Epidermal melanocyte (primary cell): ENCODE measurements at regions not wholly inside any gene's neighbourhood (a gene's known extent, or its start where the extent isn't known, plus 50 kb on each side); places are given as distances from the start of the nearest gene placed in this dataset.

ENCODE experiments used
- DNase-seq: peaks from one replicate; pipeline ENCODE4 v3.0.0; 2011; ENCODE audit warnings: low spot score; ENCODE audit not compliant: insufficient read length

- no peak for DNase-seq
These were observed 1490.2 kb upstream of the SLC39A10 start for GRCh38 chr2:194166818-194167217.

DNA sequence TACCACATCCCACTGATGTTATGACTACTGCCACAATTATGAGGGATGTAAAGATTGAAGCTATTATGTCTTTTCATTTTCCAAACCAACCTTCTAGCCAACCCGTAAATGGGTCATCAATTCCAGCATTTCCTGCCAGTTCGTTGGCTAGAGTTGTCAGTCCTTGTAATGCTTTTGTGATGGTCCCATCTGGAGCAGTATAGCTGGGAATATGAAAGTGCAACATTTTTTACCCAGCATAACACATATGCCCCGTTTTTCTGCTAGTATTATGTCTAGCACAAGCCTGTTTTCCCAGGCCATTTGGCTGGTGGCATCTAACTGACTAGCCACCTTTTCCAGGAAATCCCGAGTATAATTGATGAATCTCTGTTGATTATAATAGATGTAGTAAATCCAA is 1501.6 kb upstream of the SLC39A10 start:
- DNase-seq: no peak

DNA sequence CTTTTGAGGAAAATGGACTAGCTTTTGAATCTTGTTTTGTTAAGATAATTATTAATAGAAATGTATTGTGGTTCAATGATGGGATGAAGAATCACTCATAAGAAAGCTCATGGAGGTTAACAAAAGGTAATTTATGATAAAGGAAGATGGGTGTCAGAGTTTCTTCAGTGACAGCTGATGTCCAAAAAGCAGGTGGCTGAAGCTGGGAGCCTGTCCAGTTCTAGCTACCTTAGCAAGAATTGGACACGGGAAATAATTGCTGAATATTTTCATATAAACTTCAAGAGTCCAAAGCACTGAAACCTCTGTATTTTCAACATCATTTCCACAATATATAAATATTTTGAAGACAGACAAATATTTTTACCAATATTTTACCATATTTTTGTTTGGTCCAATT is 1505.8 kb upstream of the SLC39A10 start:
- no peak for DNase-seq

DNA sequence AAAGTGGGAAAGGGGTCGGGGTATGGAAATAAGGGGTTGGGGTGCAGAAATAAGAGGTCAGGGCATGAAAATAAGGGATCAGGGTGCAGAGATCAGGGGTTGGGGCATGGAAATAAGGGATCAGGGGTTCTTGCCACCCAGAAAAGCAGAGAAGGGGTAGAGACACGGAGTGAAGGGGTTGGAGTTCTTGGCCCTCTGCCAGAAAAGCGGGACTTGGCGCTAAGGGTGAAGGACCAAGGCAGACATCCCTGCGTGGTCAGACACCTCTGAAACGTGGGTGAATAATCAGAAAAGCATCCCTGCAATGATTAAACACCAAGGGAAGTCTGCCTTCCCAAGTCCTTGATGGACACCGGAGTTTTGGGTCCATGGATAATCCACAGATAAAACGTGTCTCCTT is 1521.6 kb upstream of the SLC39A10 start:
- DNase-seq: no peak

GRCh38 chr2:194128810-194129209 is 1528.2 kb upstream of the SLC39A10 start:
- DNase-seq: no peak

GRCh38 chr2:194126418-194126817 is 1530.6 kb upstream of the SLC39A10 start:
- DNase-seq: no peak

GRCh38 chr2:194116861-194117260 is 1540.2 kb upstream of the SLC39A10 start:
- no peak for DNase-seq

DNA sequence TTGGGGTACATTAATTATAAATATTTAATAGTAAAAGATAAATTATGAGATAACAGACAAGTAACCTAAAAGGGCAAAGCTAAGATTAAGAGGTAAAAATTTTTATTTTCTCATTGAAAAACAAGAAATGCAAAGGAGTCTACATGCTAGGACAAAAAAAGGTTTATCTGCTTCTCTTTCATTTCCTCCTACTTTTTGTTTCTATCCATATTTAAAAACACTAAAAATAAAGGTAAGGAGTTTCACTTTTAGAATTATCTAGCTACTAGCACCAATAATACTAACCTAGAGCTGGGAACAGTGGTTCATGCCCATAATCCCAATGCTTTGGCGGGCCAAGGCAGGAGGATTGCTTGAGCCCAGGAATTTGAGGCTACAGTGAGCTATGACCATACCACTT is 1551.7 kb upstream of the SLC39A10 start:
- DNase-seq: no peak

DNA sequence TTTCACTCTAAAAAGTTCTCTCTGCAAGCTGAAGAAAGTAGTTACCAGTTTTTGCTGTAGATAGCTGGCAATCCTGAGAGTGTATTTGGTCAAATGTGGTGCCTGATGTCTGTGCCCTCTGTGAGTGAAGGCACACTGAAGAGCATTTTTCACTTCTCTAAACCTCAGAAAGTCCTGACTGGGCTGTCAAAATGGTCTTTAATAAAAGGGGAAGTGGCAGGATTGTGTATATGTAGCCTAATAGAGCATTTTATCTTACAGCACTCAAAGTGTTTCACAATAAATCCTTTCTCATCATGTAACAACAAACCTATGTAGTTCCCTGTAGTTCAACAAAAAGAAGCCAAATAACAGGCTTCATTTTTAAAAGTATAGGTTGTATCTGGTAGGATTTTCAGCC is 1552.3 kb upstream of the SLC39A10 start:
- DNase-seq: no peak

GRCh38 chr2:194103941-194104659 is 1552.9 kb upstream of the SLC39A10 start:
- no peak for DNase-seq

- no peak for DNase-seq
These were observed 1554.5 kb upstream of the SLC39A10 start for GRCh38 chr2:194102546-194102945.

GRCh38 chr2:194100201-194100600 is 1556.8 kb upstream of the SLC39A10 start:
- no peak for DNase-seq

DNA sequence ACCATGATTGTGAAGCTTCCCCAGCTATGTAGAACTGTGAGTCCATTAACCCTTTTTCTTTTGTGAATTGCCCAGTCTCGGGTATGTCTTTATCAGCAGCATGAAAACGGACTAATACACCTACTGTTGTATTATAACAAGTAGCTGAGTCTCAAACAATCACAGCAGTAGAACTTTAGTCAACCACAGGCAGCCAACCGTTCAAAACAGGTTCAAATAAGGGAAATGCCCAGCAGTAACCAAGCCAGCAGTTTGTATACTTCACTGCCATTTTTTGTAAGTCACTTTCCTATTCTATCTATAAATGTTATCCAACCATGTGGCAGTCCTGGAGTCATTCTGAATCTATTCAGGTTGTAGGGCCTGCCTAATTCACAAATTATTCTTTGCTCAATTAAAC is 1560.6 kb upstream of the SLC39A10 start:
- no peak for DNase-seq

GRCh38 chr2:194095359-194095758 is 1561.7 kb upstream of the SLC39A10 start:
- DNase-seq: no peak

GRCh38 chr2:194090251-194090905 is 1566.6 kb upstream of the SLC39A10 start:
- no peak for DNase-seq

- no peak for DNase-seq
These were observed 1569.7 kb upstream of the SLC39A10 start for GRCh38 chr2:194087089-194087958.

- no peak for DNase-seq
These were observed 1570.9 kb upstream of the SLC39A10 start for GRCh38 chr2:194086129-194086528.

- no peak for DNase-seq
These were observed 1577.0 kb upstream of the SLC39A10 start for GRCh38 chr2:194079989-194080388.

DNA sequence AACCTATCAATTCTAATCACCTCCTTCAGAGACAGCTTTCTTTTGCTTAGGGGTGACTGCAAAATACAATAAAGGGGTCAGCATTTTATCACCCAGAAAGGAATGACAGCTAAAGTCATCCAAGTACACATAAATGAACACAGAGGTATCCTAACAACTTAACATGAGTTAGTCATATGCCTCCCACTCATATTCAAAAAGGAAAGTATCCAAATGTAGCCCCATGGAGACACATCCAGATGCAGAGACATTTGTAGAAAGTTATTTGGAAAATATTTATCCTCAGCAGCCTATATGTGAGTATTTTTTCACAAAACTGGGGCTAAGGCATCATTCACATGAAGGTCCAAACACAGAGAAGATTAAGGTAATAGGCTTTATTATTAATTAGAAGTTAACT is 1579.7 kb upstream of the SLC39A10 start:
- DNase-seq: no peak

DNA sequence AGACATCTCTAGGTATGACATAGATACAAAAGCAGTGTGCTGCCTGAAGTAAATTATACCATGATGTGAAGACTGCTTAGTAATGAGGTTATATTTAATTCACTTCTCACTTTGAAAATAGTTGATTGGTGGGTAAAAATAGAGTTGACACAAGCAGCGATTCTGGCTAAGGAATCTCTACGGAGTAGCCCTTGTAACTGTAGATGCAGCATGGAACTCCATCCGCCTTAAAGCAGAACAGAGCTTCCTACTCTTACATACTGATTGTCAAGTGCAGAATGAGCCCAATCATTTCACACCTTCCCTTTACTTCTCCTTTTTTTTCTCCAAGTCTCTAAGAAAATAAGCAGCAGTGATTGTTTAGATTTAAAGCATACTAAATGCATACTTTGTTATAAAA is 1594.6 kb upstream of the SLC39A10 start:
- DNase-seq: no peak

GRCh38 chr2:194060269-194060668 is 1596.8 kb upstream of the SLC39A10 start:
- DNase-seq: no peak

DNA sequence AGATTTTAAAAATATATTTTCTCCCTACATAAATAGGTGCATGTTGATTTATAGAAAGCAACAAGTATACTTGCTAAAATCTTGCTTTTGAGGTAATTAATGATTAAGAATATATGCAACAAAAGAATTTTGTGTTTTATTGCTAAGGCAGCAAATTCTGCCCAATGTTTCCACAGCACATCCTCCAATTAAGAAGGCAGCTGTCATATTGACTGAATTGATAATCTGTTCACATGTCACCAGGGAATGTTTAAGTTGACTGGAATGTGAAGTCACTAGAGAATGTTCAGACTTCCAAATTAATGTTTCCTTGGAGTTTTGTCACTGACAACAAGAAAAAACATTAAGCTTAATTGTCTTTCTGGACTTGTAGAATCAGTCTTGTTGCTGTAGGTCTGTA is 1602.7 kb upstream of the SLC39A10 start:
- no peak for DNase-seq
